OCI-LY1 (cell line): ENCODE measurements at regions not wholly inside any gene's neighbourhood (a gene's known extent, or its start where the extent isn't known, plus 50 kb on each side); places are given as distances from the start of the nearest gene placed in this dataset.

Source experiments
- EZH2 ChIP-seq: fragments of 200-600 bp; sonication (generic), shearing (Covaris generic); IDR thresholded peaks from 2 replicates; pipeline ENCODE4 v1.8.0; 2017; ENCODE audit warnings: borderline replicate concordance, mixed run types, mild to moderate bottlenecking, antibody characterized with exemption, low read length, moderate library complexity, mixed read lengths
- TF ChIP-seq, protein P1 (sequence below): fragments of 200-600 bp; sonication (generic), shearing (Covaris generic); IDR thresholded peaks from 2 replicates; pipeline ENCODE4 v1.5.1; 2017; ENCODE audit warnings: mild to moderate bottlenecking, antibody characterized with exemption, low read length, moderate library complexity, mixed read lengths

DNA sequence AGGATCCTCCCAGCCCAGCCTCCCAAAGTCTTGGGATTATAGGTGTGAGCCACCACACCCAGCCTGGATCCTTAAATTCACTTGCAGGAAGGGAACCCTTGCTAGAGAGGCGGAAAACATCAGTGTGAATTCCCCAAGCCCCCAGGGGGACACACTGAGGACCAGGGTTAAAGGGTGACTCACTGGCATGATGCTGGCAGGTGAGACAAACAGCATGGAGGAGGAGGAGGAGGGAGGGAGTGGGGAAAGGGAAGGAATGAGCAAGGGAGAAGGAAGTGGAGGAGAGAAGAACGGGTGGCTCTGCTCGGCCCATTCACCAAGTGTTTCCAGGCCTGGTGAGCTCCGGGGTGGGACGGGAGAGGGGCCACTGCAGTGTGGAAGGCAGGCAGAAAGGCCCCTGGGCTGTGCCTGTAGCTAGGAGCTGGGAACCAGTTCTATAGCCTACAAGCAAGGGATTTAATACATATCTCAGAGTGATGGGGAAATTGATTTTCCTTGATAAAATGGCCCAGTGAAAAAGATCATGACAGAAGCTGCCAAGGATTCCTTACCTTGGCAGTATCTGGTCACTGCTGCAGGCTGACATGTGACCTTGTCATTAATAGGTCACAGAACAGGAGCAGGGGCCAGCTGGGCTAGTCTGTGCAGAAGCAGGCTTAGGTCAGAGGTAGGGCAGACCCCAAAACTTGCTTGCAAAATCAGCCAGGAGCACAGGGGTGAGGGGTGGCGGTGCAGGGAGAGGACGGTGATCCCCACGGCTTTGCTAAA is 370.2 kb downstream of the SHANK2 start:
- TF ChIP-seq, protein P1, sequence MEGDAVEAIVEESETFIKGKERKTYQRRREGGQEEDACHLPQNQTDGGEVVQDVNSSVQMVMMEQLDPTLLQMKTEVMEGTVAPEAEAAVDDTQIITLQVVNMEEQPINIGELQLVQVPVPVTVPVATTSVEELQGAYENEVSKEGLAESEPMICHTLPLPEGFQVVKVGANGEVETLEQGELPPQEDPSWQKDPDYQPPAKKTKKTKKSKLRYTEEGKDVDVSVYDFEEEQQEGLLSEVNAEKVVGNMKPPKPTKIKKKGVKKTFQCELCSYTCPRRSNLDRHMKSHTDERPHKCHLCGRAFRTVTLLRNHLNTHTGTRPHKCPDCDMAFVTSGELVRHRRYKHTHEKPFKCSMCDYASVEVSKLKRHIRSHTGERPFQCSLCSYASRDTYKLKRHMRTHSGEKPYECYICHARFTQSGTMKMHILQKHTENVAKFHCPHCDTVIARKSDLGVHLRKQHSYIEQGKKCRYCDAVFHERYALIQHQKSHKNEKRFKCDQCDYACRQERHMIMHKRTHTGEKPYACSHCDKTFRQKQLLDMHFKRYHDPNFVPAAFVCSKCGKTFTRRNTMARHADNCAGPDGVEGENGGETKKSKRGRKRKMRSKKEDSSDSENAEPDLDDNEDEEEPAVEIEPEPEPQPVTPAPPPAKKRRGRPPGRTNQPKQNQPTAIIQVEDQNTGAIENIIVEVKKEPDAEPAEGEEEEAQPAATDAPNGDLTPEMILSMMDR = no peak
- no peak for TF ChIP-seq EZH2
